Tibial artery (tissue), 4 donors: ENCODE measurements at regions not wholly inside any gene's neighbourhood (a gene's known extent, or its start where the extent isn't known, plus 50 kb on each side); places are given as distances from the start of the nearest gene placed in this dataset.

Experiments used
- DNase-seq, 2 donors: peaks; one replicate each; pipeline ENCODE4 v3.0.0-alpha.2; 2019
- H3K27ac ChIP-seq, 2 donors: fragments of 200-600 bp; sonication (generic) in 1 of 2; 1 replicate in 1 of 2; 2 replicates in 1 of 2; pipeline ENCODE4 v1.5.1; 2018 to 2019; ENCODE audit warnings: mild to moderate bottlenecking in 1 of 2
- H3K27me3 ChIP-seq, 2 donors: fragments of 200-600 bp; sonication (generic) in 1 of 2; one replicate each; pipeline versions ENCODE4 v1.5.1 to v1.6.0; 2016 to 2019
- H3K36me3 ChIP-seq, 3 donors: fragments of 200-600 bp; sonication (generic) in 2 of 3; one replicate each; pipeline ENCODE4 v1.5.1; 2016 to 2019; ENCODE audit warnings: mild to moderate bottlenecking in 2 of 3
- H3K4me1 ChIP-seq, 4 donors: fragments of 200-600 bp; sonication (generic) in 2 of 4; 1 replicate in 3 of 4; 2 replicates in 1 of 4; pipeline ENCODE4 v1.5.1; 2016 to 2019
- H3K4me3 ChIP-seq, 2 donors: fragments of 200-600 bp; sonication (generic) in 1 of 2; 1 replicate in 1 of 2; 2 replicates in 1 of 2; pipeline ENCODE4 v1.5.1; 2018 to 2019; ENCODE audit warnings: mild to moderate bottlenecking in 2 of 2
- H3K9me3 ChIP-seq, 3 donors: fragments of 200-600 bp; sonication (generic) in 1 of 3; one replicate each; pipeline ENCODE4 v1.5.1; 2016 to 2019
- CTCF ChIP-seq, 2 experiments: fragments of 200-600 bp in 1 of 2; fragments of 450-650 bp in 1 of 2; IDR thresholded peaks; one replicate each; pipeline ENCODE4 v1.5.1; 2017 to 2019; ENCODE audit warnings: antibody characterized with exemption in 2 of 2, mild to moderate bottlenecking in 1 of 2, moderate library complexity in 1 of 2
- intact Hi-C: fragments of 100-400 bp; cut with DNase I; formaldehyde crosslinking; loops from one replicate; pipeline ENCODE4 v1.15.0; 2023; ENCODE audit warnings: low total_unique reads

DNA sequence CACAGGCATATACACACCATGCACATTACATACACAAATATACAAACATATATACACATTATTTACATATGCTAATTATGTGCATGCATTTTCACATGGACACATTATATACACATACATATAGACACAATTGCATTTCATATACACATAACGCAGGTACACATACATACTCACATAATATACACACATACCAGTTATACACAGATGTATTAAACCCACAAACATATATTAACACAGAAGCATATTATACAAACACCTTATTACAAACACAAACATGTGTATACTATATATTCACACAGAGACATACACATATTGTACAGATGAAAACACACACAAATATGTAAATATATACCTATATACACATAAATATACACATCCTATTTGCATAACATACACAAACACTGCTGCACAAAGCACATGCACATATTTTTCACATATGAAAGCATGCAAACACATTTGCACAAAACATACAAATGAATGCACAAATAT lies 140.2 kb downstream of the VEGFA start:
- DNase-seq, result no peak
- TF ChIP-seq CTCF (IDR thresholded peaks at IDR 0.05), result no peak
- Histone ChIP-seq H3K27ac (no peak overlapping the region), H3K9me3 (no peaks in the 10 kb centered on the region), H3K36me3 (no peaks in the 10 kb centered on the region), H3K4me1 (no peaks in the 10 kb centered on the region), H3K27me3 (peaks cover 0 to 11% of the 10 kb centered on the region in 2 donors), H3K4me3 (no peak overlapping the region)
- intact Hi-C loops, result no loop called here

- intact Hi-C loops, result no loop called here
- Histone ChIP-seq H3K9me3 (no peaks in the 10 kb centered on the region), H3K36me3 (no peaks in the 10 kb centered on the region), H3K4me3 (no peak overlapping the region), H3K27me3 (peaks cover 0 to 11% of the 10 kb centered on the region in 2 donors), H3K27ac (no peak overlapping the region), H3K4me1 (no peaks in the 10 kb centered on the region)
- DNase-seq, result no peak
- TF ChIP-seq CTCF (IDR thresholded peaks at IDR 0.05), result no peak
Observed at GRCh38 chr6:43909474-43910148, 139.6 kb downstream of the VEGFA start.

DNA sequence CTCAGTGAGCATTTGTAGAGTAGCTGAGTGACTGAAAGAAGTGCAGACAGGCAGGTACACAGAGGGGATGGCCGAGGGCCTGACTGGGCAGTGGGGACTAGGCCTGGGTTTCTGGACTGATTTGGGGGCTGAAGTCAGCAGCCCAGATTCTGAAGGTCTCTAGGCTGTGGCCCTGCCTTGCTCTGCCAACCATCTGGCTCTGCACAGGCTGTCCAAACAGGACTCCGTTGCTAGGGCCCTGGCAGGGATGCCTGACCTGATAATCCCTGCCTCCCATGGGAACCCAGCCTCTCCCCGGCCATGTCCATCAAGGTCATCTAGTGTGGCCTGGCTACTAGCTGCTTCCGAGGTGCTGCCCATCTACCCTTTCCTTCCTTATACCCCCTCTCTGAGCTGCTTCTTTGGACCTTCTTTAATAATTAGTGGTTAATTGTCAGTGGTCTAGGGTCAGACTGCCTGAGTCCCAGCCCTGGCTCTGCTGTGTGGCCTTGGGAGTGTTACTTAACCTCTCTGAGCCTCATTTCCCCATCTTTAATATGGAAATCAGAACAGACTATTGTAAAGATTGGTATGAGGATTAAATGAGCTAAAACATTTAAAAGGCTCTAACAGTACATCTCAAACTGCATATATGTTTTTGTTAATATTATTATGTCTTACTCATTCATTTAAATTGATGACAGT lies 137.9 kb downstream of the VEGFA start:
- Histone ChIP-seq H3K27me3 (peaks cover 0 to 11% of the 10 kb centered on the region in 2 donors), H3K9me3 (no peaks in the 10 kb centered on the region), H3K4me1 (no peaks in the 10 kb centered on the region), H3K4me3 (no peak overlapping the region), H3K27ac (no peak overlapping the region), H3K36me3 (no peaks in the 10 kb centered on the region)
- DNase-seq, result no peak
- intact Hi-C loops, result no loop called here
- no peak for TF ChIP-seq CTCF (IDR thresholded peaks at IDR 0.05)

- H3K4me1 ChIP-seq, result no peaks in the 10 kb centered on the region
- peaks cover 0 to 11% of the 10 kb centered on the region in 2 donors for H3K27me3 ChIP-seq
- H3K27ac ChIP-seq, result no peak overlapping the region
- DNase-seq, result no peak
- intact Hi-C loops, result no loop called here
- H3K4me3 ChIP-seq, result no peak overlapping the region
- H3K36me3 ChIP-seq, result no peaks in the 10 kb centered on the region
- H3K9me3 ChIP-seq, result no peaks in the 10 kb centered on the region
- no peak for TF ChIP-seq CTCF (IDR thresholded peaks at IDR 0.05)
Observed at GRCh38 chr6:43907312-43907711, 137.3 kb downstream of the VEGFA start.

DNA sequence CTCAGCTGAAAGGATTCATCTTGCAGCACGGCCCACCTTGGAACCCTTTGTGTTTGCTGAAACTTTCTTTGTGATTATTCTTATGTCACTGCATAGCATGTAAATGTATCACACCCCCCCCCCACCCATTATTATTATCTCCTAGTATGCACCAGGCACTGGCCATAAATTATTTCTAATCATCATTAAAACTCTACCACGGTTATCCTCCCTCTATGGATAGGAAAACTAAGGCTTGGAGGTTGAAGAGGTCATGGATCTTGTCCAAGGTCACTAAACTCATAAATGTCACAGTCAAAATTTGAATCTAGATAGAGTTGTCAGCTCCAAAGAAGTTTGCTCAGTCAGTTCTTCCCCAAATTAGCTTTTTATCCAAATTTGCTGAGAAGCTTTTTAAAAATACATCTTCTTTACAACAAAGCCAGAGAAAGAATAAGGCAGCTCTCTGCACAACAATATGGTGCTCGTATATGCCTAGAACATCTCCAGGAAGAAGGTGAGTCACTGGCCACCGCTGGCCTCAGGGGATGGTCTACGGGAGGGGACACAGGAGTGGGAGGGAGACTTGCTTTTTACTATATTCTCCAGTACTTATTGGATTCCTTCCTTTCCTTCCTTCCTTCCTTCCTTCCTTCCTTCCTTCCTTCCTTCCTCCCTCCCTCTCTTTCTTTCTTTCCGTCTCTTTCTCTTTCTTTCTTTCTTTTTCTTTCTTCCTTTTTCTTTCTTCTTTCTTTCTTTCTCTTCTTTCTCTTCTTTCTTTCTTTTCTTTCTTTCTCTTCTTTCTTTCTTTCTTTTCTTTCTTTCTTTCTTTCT lies 134.5 kb downstream of the VEGFA start:
- Histone ChIP-seq H3K4me3 (no peak overlapping the region), H3K27ac (no peak overlapping the region), H3K36me3 (no peaks in the 10 kb centered on the region), H3K9me3 (no peaks in the 10 kb centered on the region), H3K27me3 (peaks cover 0 to 11% of the 10 kb centered on the region in 2 donors), H3K4me1 (no peaks in the 10 kb centered on the region)
- TF ChIP-seq CTCF (IDR thresholded peaks at IDR 0.05), result no peak
- no peak for DNase-seq
- intact Hi-C loops, result no loop called here
